ENCODE measurements at regions not wholly inside any gene's neighbourhood (a gene's known extent, or its start where the extent isn't known, plus 50 kb on each side); places are given as distances from the start of the nearest gene placed in this dataset.
"Not testable (repeated sequence)": the region's sequence is repeated elsewhere in the genome, so short reads cannot be mapped to it uniquely, and the experiment has no call there.

- DNase-seq (no peak), FAIRE-seq (no peak)
- H3K9me3 ChIP-seq (ENCODE audit: control insufficient read depth in 2 of 3, insufficient read depth in 1 of 3, low read length in 3 of 3), result no peaks in the 10 kb centered on the region
- no peaks in the 10 kb centered on the region for H3K36me3 ChIP-seq (ENCODE audit: control insufficient read depth in 2 of 3, insufficient read depth in 3 of 3, low read length in 3 of 3)
- no peaks in the 10 kb centered on the region for H3K27me3 ChIP-seq (ENCODE audit: control insufficient read depth, insufficient read depth, low read length)
- H3K9ac ChIP-seq (ENCODE audit: low read length in 3 of 3), result no peak overlapping the region
- TF ChIP-seq, protein P1, sequence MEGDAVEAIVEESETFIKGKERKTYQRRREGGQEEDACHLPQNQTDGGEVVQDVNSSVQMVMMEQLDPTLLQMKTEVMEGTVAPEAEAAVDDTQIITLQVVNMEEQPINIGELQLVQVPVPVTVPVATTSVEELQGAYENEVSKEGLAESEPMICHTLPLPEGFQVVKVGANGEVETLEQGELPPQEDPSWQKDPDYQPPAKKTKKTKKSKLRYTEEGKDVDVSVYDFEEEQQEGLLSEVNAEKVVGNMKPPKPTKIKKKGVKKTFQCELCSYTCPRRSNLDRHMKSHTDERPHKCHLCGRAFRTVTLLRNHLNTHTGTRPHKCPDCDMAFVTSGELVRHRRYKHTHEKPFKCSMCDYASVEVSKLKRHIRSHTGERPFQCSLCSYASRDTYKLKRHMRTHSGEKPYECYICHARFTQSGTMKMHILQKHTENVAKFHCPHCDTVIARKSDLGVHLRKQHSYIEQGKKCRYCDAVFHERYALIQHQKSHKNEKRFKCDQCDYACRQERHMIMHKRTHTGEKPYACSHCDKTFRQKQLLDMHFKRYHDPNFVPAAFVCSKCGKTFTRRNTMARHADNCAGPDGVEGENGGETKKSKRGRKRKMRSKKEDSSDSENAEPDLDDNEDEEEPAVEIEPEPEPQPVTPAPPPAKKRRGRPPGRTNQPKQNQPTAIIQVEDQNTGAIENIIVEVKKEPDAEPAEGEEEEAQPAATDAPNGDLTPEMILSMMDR (IDR thresholded peaks at IDR 0.05; ENCODE audit: borderline replicate concordance, extremely low read depth, insufficient read depth), result no peak
- no peak overlapping the region for H3K27ac ChIP-seq (ENCODE audit: low read depth in 2 of 2, low read length in 2 of 2)
- H3K4me3 ChIP-seq (ENCODE audit: low read length in 3 of 3), result no peak overlapping the region
- H3K4me1 ChIP-seq (ENCODE audit: control insufficient read depth in 2 of 3, insufficient read depth in 2 of 3, low read depth in 1 of 3, low read length in 3 of 3), result no peaks in the 10 kb centered on the region
- intact Hi-C loops (cut with DNase I), result no loop called here
Observed at GRCh38 chr2:78245394-78246135, 723.4 kb upstream of the LRRTM4 start.

DNA sequence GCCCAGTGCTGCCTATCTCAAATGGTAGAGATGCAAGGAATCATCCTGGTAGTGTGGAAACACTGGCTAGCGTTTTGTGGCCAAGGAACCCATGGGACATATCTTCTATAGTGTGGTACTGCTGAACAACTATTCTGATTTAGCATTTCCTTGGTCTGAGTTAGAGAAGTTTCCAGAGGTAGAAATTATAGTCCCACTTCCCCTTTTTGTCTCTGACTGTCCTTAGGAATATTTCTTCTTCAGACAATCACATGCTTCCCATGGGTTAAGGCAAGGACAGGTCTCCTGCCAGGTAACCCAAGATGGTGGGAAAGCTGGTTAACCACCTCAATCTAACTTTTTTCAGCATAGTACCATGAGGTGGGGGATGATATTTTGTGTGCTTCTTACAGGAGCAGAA lies 729.5 kb upstream of the LRRTM4 start:
- no peak overlapping the region for H3K9ac ChIP-seq (ENCODE audit: low read length in 3 of 3)
- FAIRE-seq (no peak), DNase-seq (no peak)
- no peak overlapping the region for H3K4me3 ChIP-seq (ENCODE audit: low read length in 3 of 3)
- TF ChIP-seq, protein P1 (IDR thresholded peaks at IDR 0.05; ENCODE audit: borderline replicate concordance, extremely low read depth, insufficient read depth), result no peak
- no peaks in the 10 kb centered on the region for H3K9me3 ChIP-seq (ENCODE audit: control insufficient read depth in 2 of 3, insufficient read depth in 1 of 3, low read length in 3 of 3)
- H3K36me3 ChIP-seq (ENCODE audit: control insufficient read depth in 2 of 3, insufficient read depth in 3 of 3, low read length in 3 of 3), result no peaks in the 10 kb centered on the region
- H3K4me1 ChIP-seq (ENCODE audit: control insufficient read depth in 2 of 3, insufficient read depth in 2 of 3, low read depth in 1 of 3, low read length in 3 of 3), result no peaks in the 10 kb centered on the region
- H3K27ac ChIP-seq (ENCODE audit: low read depth in 2 of 2, low read length in 2 of 2), result no peak overlapping the region
- H3K27me3 ChIP-seq (ENCODE audit: control insufficient read depth, insufficient read depth, low read length), result no peaks in the 10 kb centered on the region
- intact Hi-C loops (cut with DNase I), result no loop called here

GRCh38 chr2:78260861-78261260 lies 738.7 kb upstream of the LRRTM4 start:
- H3K36me3 ChIP-seq (ENCODE audit: control insufficient read depth in 2 of 3, insufficient read depth in 3 of 3, low read length in 3 of 3), result no peaks in the 10 kb centered on the region
- no peak overlapping the region for H3K27ac ChIP-seq (ENCODE audit: low read depth in 2 of 2, low read length in 2 of 2)
- no peak overlapping the region for H3K4me3 ChIP-seq (ENCODE audit: low read length in 3 of 3)
- no peaks in the 10 kb centered on the region for H3K9me3 ChIP-seq (ENCODE audit: control insufficient read depth in 2 of 3, insufficient read depth in 1 of 3, low read length in 3 of 3)
- intact Hi-C loops (cut with DNase I), result no loop called here
- H3K4me1 ChIP-seq (ENCODE audit: control insufficient read depth in 2 of 3, insufficient read depth in 2 of 3, low read depth in 1 of 3, low read length in 3 of 3), result no peaks in the 10 kb centered on the region
- DNase-seq (no peak), FAIRE-seq (no peak)
- TF ChIP-seq, protein P1 (IDR thresholded peaks at IDR 0.05; ENCODE audit: borderline replicate concordance, extremely low read depth, insufficient read depth), result no peak
- no peaks in the 10 kb centered on the region for H3K27me3 ChIP-seq (ENCODE audit: control insufficient read depth, insufficient read depth, low read length)
- no peak overlapping the region for H3K9ac ChIP-seq (ENCODE audit: low read length in 3 of 3)

DNA sequence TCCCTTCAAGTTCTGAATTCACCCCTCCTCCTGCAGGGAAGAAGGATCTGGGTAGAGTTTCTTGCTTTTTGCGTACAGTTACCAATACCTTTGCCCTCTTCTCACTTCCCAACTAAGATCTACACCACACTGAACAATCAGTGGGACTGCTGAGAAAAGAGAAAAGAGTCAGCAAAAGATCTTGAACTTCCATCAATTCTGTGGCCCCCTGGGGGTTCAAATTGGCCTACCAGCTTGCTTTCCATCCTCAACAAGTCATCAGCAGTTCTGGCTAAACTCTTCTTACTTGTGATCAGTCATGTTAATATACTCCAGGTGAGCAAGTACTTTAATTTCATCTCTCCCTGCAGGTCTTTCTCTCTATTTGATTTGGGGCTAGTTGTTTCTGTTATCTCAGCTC lies 739.3 kb upstream of the LRRTM4 start:
- TF ChIP-seq, protein P1 (IDR thresholded peaks at IDR 0.05; ENCODE audit: borderline replicate concordance, extremely low read depth, insufficient read depth), result no peak
- no peak overlapping the region for H3K4me3 ChIP-seq (ENCODE audit: low read length in 3 of 3)
- H3K4me1 ChIP-seq (ENCODE audit: control insufficient read depth in 2 of 3, insufficient read depth in 2 of 3, low read depth in 1 of 3, low read length in 3 of 3), result no peaks in the 10 kb centered on the region
- H3K27ac ChIP-seq (ENCODE audit: low read depth in 2 of 2, low read length in 2 of 2), result no peak overlapping the region
- intact Hi-C loops (cut with DNase I), result no loop called here
- no peak for DNase-seq
- no peaks in the 10 kb centered on the region for H3K9me3 ChIP-seq (ENCODE audit: control insufficient read depth in 2 of 3, insufficient read depth in 1 of 3, low read length in 3 of 3)
- no peak for FAIRE-seq
- no peaks in the 10 kb centered on the region for H3K36me3 ChIP-seq (ENCODE audit: control insufficient read depth in 2 of 3, insufficient read depth in 3 of 3, low read length in 3 of 3)
- no peak overlapping the region for H3K9ac ChIP-seq (ENCODE audit: low read length in 3 of 3)
- no peaks in the 10 kb centered on the region for H3K27me3 ChIP-seq (ENCODE audit: control insufficient read depth, insufficient read depth, low read length)

DNA sequence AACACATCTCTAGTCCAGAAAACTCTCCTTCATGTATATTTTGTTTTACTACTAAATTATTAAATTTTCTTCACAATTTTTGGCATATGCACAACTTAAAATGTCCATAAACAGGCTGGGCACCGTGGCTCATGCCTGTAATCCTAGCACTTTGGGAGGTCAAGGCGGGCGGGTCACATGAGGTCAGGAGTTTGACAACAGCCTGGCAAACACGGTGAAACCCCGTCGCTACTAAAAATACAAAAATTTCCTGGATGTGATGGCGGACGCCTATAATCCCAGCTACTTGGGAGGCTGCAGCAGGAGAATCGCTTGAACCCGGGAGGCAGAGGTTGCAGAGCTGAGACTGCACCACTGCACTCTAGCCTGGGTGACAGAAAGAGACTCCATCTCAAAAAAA lies 739.9 kb upstream of the LRRTM4 start:
- H3K4me1 ChIP-seq (ENCODE audit: control insufficient read depth in 2 of 3, insufficient read depth in 2 of 3, low read depth in 1 of 3, low read length in 3 of 3); intact Hi-C loops (cut with DNase I); FAIRE-seq; DNase-seq; H3K9me3 ChIP-seq (ENCODE audit: control insufficient read depth in 2 of 3, insufficient read depth in 1 of 3, low read length in 3 of 3); H3K4me3 ChIP-seq (ENCODE audit: low read length in 3 of 3); H3K9ac ChIP-seq (ENCODE audit: low read length in 3 of 3); H3K27me3 ChIP-seq (ENCODE audit: control insufficient read depth, insufficient read depth, low read length); H3K27ac ChIP-seq (ENCODE audit: low read depth in 2 of 2, low read length in 2 of 2); H3K36me3 ChIP-seq (ENCODE audit: control insufficient read depth in 2 of 3, insufficient read depth in 3 of 3, low read length in 3 of 3): not testable (repeated sequence)

Measured in kidney (tissue), 13 donors.